Esophagus squamous epithelium (tissue), 5 donors: ENCODE measurements at regions not wholly inside any gene's neighbourhood (a gene's known extent, or its start where the extent isn't known, plus 50 kb on each side); places are given as distances from the start of the nearest gene placed in this dataset.

Experiments used
- DNase-seq: peaks from one replicate; lab custom pipeline; 2025; lab: John Stamatoyannopoulos, UW
- H3K27ac ChIP-seq, 4 donors: fragments of 200-600 bp; sonication (generic); one replicate each; pipeline ENCODE4 v1.5.1; 2016 to 2019; ENCODE audit warnings: mild to moderate bottlenecking in 1 of 4
- H3K27me3 ChIP-seq, 4 donors: fragments of 200-600 bp; sonication (generic); 1 replicate in 3 of 4; 2 replicates in 1 of 4; pipeline versions ENCODE4 v1.5.1 to v1.6.0; 2017 to 2021; ENCODE audit warnings: antibody characterized with exemption in 1 of 4
- H3K36me3 ChIP-seq, 3 donors: fragments of 200-600 bp; sonication (generic); one replicate each; pipeline ENCODE4 v1.5.1; 2016 to 2019
- H3K4me1 ChIP-seq, 3 donors: fragments of 200-600 bp; sonication (generic); one replicate each; pipeline ENCODE4 v1.5.1; 2017 to 2019
- H3K4me3 ChIP-seq, 4 donors: fragments of 200-600 bp; sonication (generic); 1 replicate in 3 of 4; 2 replicates in 1 of 4; pipeline ENCODE4 v1.5.1; 2016 to 2019; ENCODE audit warnings: mild to moderate bottlenecking in 2 of 4, moderate library complexity in 1 of 4
- H3K9me3 ChIP-seq, 3 donors: fragments of 200-600 bp; sonication (generic); one replicate each; pipeline ENCODE4 v1.5.1; 2016 to 2019
- CTCF ChIP-seq, 6 experiments: fragments of 450-650 bp in 4 of 6; fragments of 200-600 bp in 2 of 6; sonication (generic) in 2 of 6; IDR thresholded peaks; one replicate each; pipeline ENCODE4 v1.5.1; 2016 to 2019; ENCODE audit warnings: antibody characterized with exemption in 6 of 6, mild to moderate bottlenecking in 4 of 6, moderate library complexity in 4 of 6
- POLR2A ChIP-seq, 4 donors: fragments of 450-650 bp; IDR thresholded peaks; one replicate each; pipeline ENCODE4 v1.6.1; 2017; ENCODE audit warnings: antibody characterized with exemption in 4 of 4, mild to moderate bottlenecking in 4 of 4, moderate library complexity in 3 of 4
- WGBS, 2 donors: methylation state at CpG; one replicate each; pipeline ENCODE4 v1.1.5; 2018; 5-methylcytosine and 5-hydroxymethylcytosine counted together
- intact Hi-C: fragments of 100-400 bp; cut with DNase I; formaldehyde crosslinking; loops from one replicate; pipeline ENCODE4 v1.15.0; 2022
- donor health status: DM: yes; HTN: yes; CAD: no.

GRCh38 chr20:60304026-60304590, 345.9 kb downstream of the CDH26 start:
- intact Hi-C loops: no loop called here

GRCh38 chr20:60304931-60305330, 346.7 kb downstream of the CDH26 start:
- H3K27ac ChIP-seq: no peak overlapping the region
- H3K9me3 ChIP-seq: no peaks in the 10 kb centered on the region
- TF ChIP-seq CTCF (IDR thresholded peaks at IDR 0.05) (no peak), POLR2A (IDR thresholded peaks at IDR 0.05) (no peak)
- no peak overlapping the region for H3K4me3 ChIP-seq
- WGBS, 2 donors: 74 to 88% methylated on average over 4 of the region's 4 CpGs
- H3K36me3 ChIP-seq: no peaks in the 10 kb centered on the region
- no peaks in the 10 kb centered on the region for H3K27me3 ChIP-seq
- no peaks in the 10 kb centered on the region for H3K4me1 ChIP-seq
- no peak for DNase-seq
- intact Hi-C loops: no loop called here

More at GRCh38 chr20:60304026-60304590, 345.9 kb downstream of the CDH26 start:
- H3K4me1 ChIP-seq: no peaks in the 10 kb centered on the region
- H3K27ac ChIP-seq: no peak overlapping the region
- no peak overlapping the region for H3K4me3 ChIP-seq
- 82 to 84% methylated on average over 3 to 4 of the region's 7 CpGs for WGBS, 2 donors
- TF ChIP-seq CTCF (IDR thresholded peaks at IDR 0.05): no peak
- TF ChIP-seq POLR2A (IDR thresholded peaks at IDR 0.05): no peak
- no peaks in the 10 kb centered on the region for H3K27me3 ChIP-seq
- no peak for DNase-seq
- H3K36me3 ChIP-seq: no peaks in the 10 kb centered on the region
- no peaks in the 10 kb centered on the region for H3K9me3 ChIP-seq

- DNase-seq: no peak
- Histone ChIP-seq H3K9me3 (no peaks in the 10 kb centered on the region), H3K27me3 (no peaks in the 10 kb centered on the region), H3K4me1 (no peaks in the 10 kb centered on the region), H3K27ac (no peak overlapping the region), H3K4me3 (no peak overlapping the region), H3K36me3 (no peaks in the 10 kb centered on the region)
- TF ChIP-seq POLR2A (IDR thresholded peaks at IDR 0.05) (no peak), CTCF (IDR thresholded peaks at IDR 0.05) (no peak)
- WGBS, 2 donors: 47 to 60% methylated on average over 3 of the region's 3 CpGs
- intact Hi-C loops: no loop called here
These were observed 347.9 kb downstream of the CDH26 start for GRCh38 chr20:60306105-60306504.

DNA sequence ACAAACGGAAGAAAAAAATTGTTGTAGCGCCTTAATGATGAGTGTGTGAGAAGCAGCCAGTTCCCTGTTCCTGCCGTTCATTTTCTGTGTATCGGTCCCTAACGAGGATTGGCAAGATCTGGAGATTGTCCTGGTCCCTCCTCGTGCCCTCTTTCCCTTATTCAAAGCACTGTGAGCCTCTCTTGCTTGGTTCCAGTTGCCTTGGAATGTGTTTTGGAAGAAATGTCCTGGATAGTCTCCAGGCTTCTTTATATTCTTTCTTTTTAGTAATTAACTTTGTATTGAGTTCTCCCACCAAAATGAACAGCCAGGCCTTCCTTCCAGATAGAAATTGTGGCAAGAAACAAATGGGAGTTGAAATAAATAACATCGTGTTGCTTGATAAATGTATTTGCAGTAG, 348.3 kb downstream of the CDH26 start:
- intact Hi-C loops: no loop called here
- WGBS, 2 donors: 60 to 67% methylated on average over 7 of the region's 7 CpGs
- no peaks in the 10 kb centered on the region for H3K36me3 ChIP-seq

More for the DNA sequence above, 348.3 kb downstream of the CDH26 start:
- H3K27ac ChIP-seq: no peak overlapping the region
- H3K9me3 ChIP-seq: no peaks in the 10 kb centered on the region
- H3K4me1 ChIP-seq: no peaks in the 10 kb centered on the region
- no peak for DNase-seq
- no peak overlapping the region for H3K4me3 ChIP-seq
- no peaks in the 10 kb centered on the region for H3K27me3 ChIP-seq
- TF ChIP-seq CTCF (IDR thresholded peaks at IDR 0.05) (no peak), POLR2A (IDR thresholded peaks at IDR 0.05) (no peak)
